Naive thymus-derived CD4-positive, alpha-beta T cell (primary cell): ENCODE measurements at regions not wholly inside any gene's neighbourhood (a gene's known extent, or its start where the extent isn't known, plus 50 kb on each side); places are given as distances from the start of the nearest gene placed in this dataset.

Experiments used
- ATAC-seq: fragments of 150-1000 bp; cut with Tn5 transposase; 2 replicates; pipeline ENCODE4 v1.10.0; 2021; ENCODE audit warnings: mild to moderate bottlenecking, moderate library complexity
- CTCF ChIA-PET: fragments of 350-600 bp; sonication (Branson Sonifier 250); formaldehyde crosslinking; loops from one replicate; lab custom pipeline; 2021; ENCODE audit warnings: antibody characterized with exemption; lab: Charles Lee
- POLR2A ChIA-PET: fragments of 350-600 bp; sonication (Branson Sonifier 250); formaldehyde crosslinking; loops from one replicate; lab custom pipeline; 2021; ENCODE audit warnings: antibody characterized with exemption, inconsistent platforms; lab: Charles Lee
- DNase-seq, 9 donors: peaks; one replicate each; pipeline versions ENCODE4 v3.0.0 to v3.0.0-alpha.2; 2020 to 2022; ENCODE audit warnings: mixed read lengths in 1 of 9
- H3K27ac ChIP-seq: one replicate; pipeline ENCODE4 v1.7.0; 2013; ENCODE audit warnings: mild to moderate bottlenecking, low read depth, low read length, moderate library complexity
- H3K27me3 ChIP-seq, 2 donors: one replicate each; pipeline ENCODE4 v1.7.0; 2013; ENCODE audit warnings: low read length in 2 of 2, mild to moderate bottlenecking in 2 of 2, moderate library complexity in 2 of 2; ENCODE audit not compliant: control insufficient read depth in 2 of 2, insufficient read depth in 2 of 2
- H3K36me3 ChIP-seq, 3 experiments: 1 replicate in 2 of 3; 2 replicates in 1 of 3; pipeline ENCODE4 v1.7.0; 2013; ENCODE audit warnings: low read length in 3 of 3, mild to moderate bottlenecking in 3 of 3, moderate library complexity in 1 of 3; ENCODE audit not compliant: insufficient read depth in 3 of 3, control insufficient read depth in 2 of 3
- H3K4me1 ChIP-seq, 2 donors: one replicate each; pipeline ENCODE4 v1.7.0; 2013; ENCODE audit warnings: low read length in 2 of 2, mild to moderate bottlenecking in 2 of 2, moderate library complexity in 1 of 2; ENCODE audit not compliant: control insufficient read depth in 2 of 2, insufficient read depth in 2 of 2
- H3K4me3 ChIP-seq: 2 replicates; pipeline ENCODE4 v1.7.0; 2013; ENCODE audit warnings: mild to moderate bottlenecking, low read length
- H3K9me3 ChIP-seq, 3 experiments: 1 replicate in 2 of 3; 2 replicates in 1 of 3; pipeline ENCODE4 v1.7.0; 2013; ENCODE audit warnings: low read length in 3 of 3; ENCODE audit not compliant: control insufficient read depth in 2 of 3
- H3K27ac Mint-ChIP-seq, 9 donors: one replicate each; pipeline ENCODE4 v1.8.0; 2020 to 2022; ENCODE audit warnings: mixed read lengths in 9 of 9, mild to moderate bottlenecking in 8 of 9, moderate library complexity in 5 of 9, inconsistent platforms in 2 of 9
- H3K27me3 Mint-ChIP-seq, 5 donors: one replicate each; pipeline ENCODE4 v1.8.0; 2021 to 2022; ENCODE audit warnings: mixed read lengths in 5 of 5, mild to moderate bottlenecking in 1 of 5
- H3K36me3 Mint-ChIP-seq, 5 donors: one replicate each; pipeline ENCODE4 v1.8.0; 2020 to 2022; ENCODE audit warnings: mixed read lengths in 5 of 5, mild to moderate bottlenecking in 3 of 5, inconsistent platforms in 1 of 5
- H3K4me1 Mint-ChIP-seq, 7 donors: one replicate each; pipeline ENCODE4 v1.8.0; 2020 to 2022; ENCODE audit warnings: mixed read lengths in 7 of 7, mild to moderate bottlenecking in 3 of 7, inconsistent platforms in 1 of 7
- H3K4me3 Mint-ChIP-seq, 10 donors: one replicate each; pipeline ENCODE4 v1.8.0; 2020 to 2022; ENCODE audit warnings: mild to moderate bottlenecking in 10 of 10, mixed read lengths in 10 of 10, moderate library complexity in 6 of 10, inconsistent platforms in 2 of 10
- H3K9me3 Mint-ChIP-seq, 11 donors: one replicate each; pipeline ENCODE4 v1.8.0; 2020 to 2022; ENCODE audit warnings: mixed read lengths in 11 of 11, mild to moderate bottlenecking in 4 of 11, inconsistent platforms in 1 of 11, moderate library complexity in 1 of 11
- intact Hi-C, 2 donors: fragments of 100-400 bp; cut with micrococcal nuclease; formaldehyde crosslinking; loops; one replicate each; pipeline ENCODE4 v1.15.1; 2023

- Histone ChIP-seq H3K27me3 (no peaks in the 10 kb centered on the region), H3K4me3 (no peak overlapping the region), H3K27ac (no peak overlapping the region), H3K4me1 (no peaks in the 10 kb centered on the region), H3K36me3 (no peaks in the 10 kb centered on the region), H3K9me3 (no peaks in the 10 kb centered on the region)
- no peak for DNase-seq
- CTCF ChIA-PET: no interaction called here
- H3K4me3 Mint-ChIP-seq: no peak overlapping the region
- peaks cover 0 to 7% (median 0%) of the 10 kb centered on the region in 7 donors for H3K4me1 Mint-ChIP-seq
- intact Hi-C loops: no loop called here
- peak overlapping the region in 1 of 9 donors; percentile 16 for H3K27ac Mint-ChIP-seq
- ATAC-seq: no peak
- peaks cover 0 to 3% (median 0%) of the 10 kb centered on the region in 5 donors for H3K36me3 Mint-ChIP-seq
- H3K9me3 Mint-ChIP-seq: peaks cover 0 to 11% (median 0%) of the 10 kb centered on the region in 11 donors
- H3K27me3 Mint-ChIP-seq: peaks cover 0 to 5% (median 0%) of the 10 kb centered on the region in 5 donors
- POLR2A ChIA-PET: interaction anchor here (0.7 kb wide), 1 partner anchor 27 kb away, joined by 3 read pairs; no protein-coding TSS in a partner anchor
Measured at GRCh38 chr21:26403321-26403720, 169.8 kb downstream of the CYYR1 start.

- peaks cover 0 to 6% (median 0%) of the 10 kb centered on the region in 5 donors for H3K27me3 Mint-ChIP-seq
- Histone ChIP-seq H3K9me3 (no peaks in the 10 kb centered on the region), H3K27me3 (no peaks in the 10 kb centered on the region), H3K27ac (no peak overlapping the region), H3K4me1 (no peaks in the 10 kb centered on the region), H3K36me3 (no peaks in the 10 kb centered on the region), H3K4me3 (no peak overlapping the region)
- H3K4me1 Mint-ChIP-seq: no peaks in the 10 kb centered on the region
- ATAC-seq (no peak), DNase-seq (no peak)
- no peak overlapping the region for H3K27ac Mint-ChIP-seq
- H3K4me3 Mint-ChIP-seq: no peak overlapping the region
- ChIA-PET CTCF (no interaction called here), POLR2A (no interaction called here)
- intact Hi-C loops: no loop called here
- peaks cover 0 to 8% (median 2%) of the 10 kb centered on the region in 11 donors for H3K9me3 Mint-ChIP-seq
- H3K36me3 Mint-ChIP-seq: no peaks in the 10 kb centered on the region
Measured at GRCh38 chr21:26397545-26397944, 175.5 kb downstream of the CYYR1 start.

- Mint-ChIP-seq H3K4me1 (no peaks in the 10 kb centered on the region), H3K27ac (no peak overlapping the region), H3K36me3 (no peaks in the 10 kb centered on the region), H3K4me3 (no peak overlapping the region), H3K27me3 (peaks cover 0 to 6% (median 0%) of the 10 kb centered on the region in 5 donors), H3K9me3 (peaks cover 0 to 5% (median 0%) of the 10 kb centered on the region in 11 donors)
- Histone ChIP-seq H3K27me3 (no peaks in the 10 kb centered on the region), H3K4me3 (no peak overlapping the region), H3K27ac (no peak overlapping the region), H3K4me1 (no peaks in the 10 kb centered on the region), H3K9me3 (no peaks in the 10 kb centered on the region), H3K36me3 (no peaks in the 10 kb centered on the region)
- DNase-seq: no peak
- intact Hi-C loops: no loop called here
- ATAC-seq: no peak
- ChIA-PET CTCF (no interaction called here), POLR2A (no interaction called here)
Measured at GRCh38 chr21:26394341-26394740, 178.7 kb downstream of the CYYR1 start.

GRCh38 chr21:26391166-26391565, 181.9 kb downstream of the CYYR1 start:
- Mint-ChIP-seq H3K9me3 (peaks cover 0 to 4% (median 0%) of the 10 kb centered on the region in 11 donors), H3K4me3 (no peak overlapping the region)
- intact Hi-C loops: no loop called here

GRCh38 chr21:26389971-26390641, 183.0 kb downstream of the CYYR1 start:
- Mint-ChIP-seq H3K27ac (no peak overlapping the region), H3K9me3 (peaks cover 0 to 4% (median 0%) of the 10 kb centered on the region in 11 donors), H3K36me3 (no peaks in the 10 kb centered on the region), H3K27me3 (peaks cover 0 to 12% (median 0%) of the 10 kb centered on the region in 5 donors), H3K4me1 (no peaks in the 10 kb centered on the region), H3K4me3 (no peak overlapping the region)
- H3K4me3 ChIP-seq: no peak overlapping the region
- H3K27ac ChIP-seq: no peak overlapping the region
- ChIA-PET POLR2A (no interaction called here), CTCF (no interaction called here)
- H3K4me1 ChIP-seq: no peaks in the 10 kb centered on the region
- H3K27me3 ChIP-seq: no peaks in the 10 kb centered on the region
- ATAC-seq: no peak
- intact Hi-C loops: no loop called here
- H3K9me3 ChIP-seq: no peaks in the 10 kb centered on the region
- no peak for DNase-seq
- no peaks in the 10 kb centered on the region for H3K36me3 ChIP-seq

More at GRCh38 chr21:26391166-26391565, 181.9 kb downstream of the CYYR1 start:
- no peak overlapping the region for H3K27ac ChIP-seq
- no peaks in the 10 kb centered on the region for H3K36me3 ChIP-seq
- no peaks in the 10 kb centered on the region for H3K4me1 ChIP-seq
- no peaks in the 10 kb centered on the region for H3K9me3 ChIP-seq
- ChIA-PET POLR2A (no interaction called here), CTCF (no interaction called here)
- no peaks in the 10 kb centered on the region for H3K27me3 ChIP-seq
- Mint-ChIP-seq H3K27ac (no peak overlapping the region), H3K27me3 (peaks cover 0 to 8% (median 0%) of the 10 kb centered on the region in 5 donors), H3K4me1 (no peaks in the 10 kb centered on the region), H3K36me3 (no peaks in the 10 kb centered on the region)
- ATAC-seq (no peak), DNase-seq (no peak)
- no peak overlapping the region for H3K4me3 ChIP-seq

- Histone ChIP-seq H3K9me3 (no peaks in the 10 kb centered on the region), H3K4me1 (no peaks in the 10 kb centered on the region), H3K27ac (no peak overlapping the region), H3K4me3 (no peak overlapping the region), H3K27me3 (no peaks in the 10 kb centered on the region), H3K36me3 (no peaks in the 10 kb centered on the region)
- H3K9me3 Mint-ChIP-seq: peaks cover 0 to 4% (median 0%) of the 10 kb centered on the region in 11 donors
- H3K36me3 Mint-ChIP-seq: no peaks in the 10 kb centered on the region
- H3K4me1 Mint-ChIP-seq: no peaks in the 10 kb centered on the region
- ATAC-seq (no peak), DNase-seq (no peak)
- H3K27ac Mint-ChIP-seq: no peak overlapping the region
- H3K27me3 Mint-ChIP-seq: peaks cover 0 to 12% (median 0%) of the 10 kb centered on the region in 5 donors
- intact Hi-C loops: no loop called here
- ChIA-PET POLR2A (no interaction called here), CTCF (no interaction called here)
- no peak overlapping the region for H3K4me3 Mint-ChIP-seq
Measured at GRCh38 chr21:26388731-26389231, 184.3 kb downstream of the CYYR1 start.

- ChIA-PET CTCF (no interaction called here), POLR2A (no interaction called here)
- no peak overlapping the region for H3K27ac Mint-ChIP-seq
- no peak overlapping the region for H3K4me3 Mint-ChIP-seq
- H3K36me3 Mint-ChIP-seq: no peaks in the 10 kb centered on the region
- DNase-seq (no peak), ATAC-seq (no peak)
- no peaks in the 10 kb centered on the region for H3K4me1 Mint-ChIP-seq
- H3K9me3 Mint-ChIP-seq: peaks cover 0 to 4% (median 0%) of the 10 kb centered on the region in 11 donors
- H3K27me3 ChIP-seq: no peaks in the 10 kb centered on the region
- intact Hi-C loops: no loop called here
- H3K27me3 Mint-ChIP-seq: peaks cover 0 to 12% (median 0%) of the 10 kb centered on the region in 5 donors
- H3K36me3 ChIP-seq: no peaks in the 10 kb centered on the region
- H3K9me3 ChIP-seq: no peaks in the 10 kb centered on the region
- H3K4me3 ChIP-seq: no peak overlapping the region
- H3K27ac ChIP-seq: no peak overlapping the region
- H3K4me1 ChIP-seq: no peaks in the 10 kb centered on the region
Measured at GRCh38 chr21:26385721-26386120, 187.4 kb downstream of the CYYR1 start.
